NCI-H526 (cell line): ENCODE measurements at regions not wholly inside any gene's neighbourhood (a gene's known extent, or its start where the extent isn't known, plus 50 kb on each side); places are given as distances from the start of the nearest gene placed in this dataset.
"Not testable (repeated sequence)": the region's sequence is repeated elsewhere in the genome, so short reads cannot be mapped to it uniquely, and the experiment has no call there.

Source experiments
- DNase-seq, 2 experiments: peaks; one replicate each; lab custom pipeline; 2025; lab: John Stamatoyannopoulos, UW

DNA sequence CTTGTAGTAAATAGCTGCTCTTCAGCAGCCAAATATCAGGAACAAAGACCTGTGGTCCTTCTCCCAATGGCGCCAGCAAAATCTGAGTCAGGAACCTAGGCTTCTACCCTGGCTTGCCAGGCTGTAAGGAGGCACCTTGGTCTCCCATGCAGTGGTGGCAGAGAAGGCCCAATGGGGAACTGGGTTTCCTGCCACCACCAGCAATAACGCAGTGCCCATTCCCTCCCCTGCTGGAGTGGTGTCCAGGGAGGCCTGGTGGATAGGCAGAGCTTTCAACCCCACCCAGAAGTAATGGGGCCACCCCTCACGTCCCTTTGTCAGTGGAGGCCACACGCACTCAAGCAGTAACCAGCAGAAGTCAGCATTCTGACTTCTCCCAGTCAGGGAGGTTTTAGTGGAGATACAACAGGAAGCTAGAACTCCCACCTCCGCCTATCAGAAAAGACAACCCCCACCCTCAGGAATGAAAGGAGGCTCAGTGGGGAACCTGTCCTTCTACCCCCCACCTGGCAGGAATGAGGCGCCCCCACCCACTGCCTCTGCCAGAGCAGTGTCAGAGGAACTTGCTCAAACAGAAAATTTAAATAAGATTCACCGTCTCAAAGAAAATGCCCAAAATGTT lies 132.4 kb downstream of the COPS8 start:
- DNase-seq: no peak

DNA sequence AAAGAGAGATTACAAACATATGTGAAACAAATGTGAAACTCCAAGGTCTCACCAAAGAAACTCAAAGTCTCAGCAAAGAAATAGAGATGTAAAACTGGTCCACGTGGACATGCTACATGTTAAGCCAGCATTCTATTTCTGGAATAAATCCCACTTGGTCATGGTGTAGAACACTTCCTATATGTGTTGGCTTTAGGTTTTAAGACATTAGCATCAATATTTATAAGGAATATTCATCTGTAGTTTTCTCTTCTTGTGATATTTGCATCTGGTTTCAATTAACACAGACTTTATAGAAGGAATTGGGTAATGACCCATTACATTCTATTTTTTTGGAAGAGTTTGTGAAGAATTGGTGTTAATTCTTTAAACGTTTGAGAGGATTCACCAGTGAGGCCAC lies 133.1 kb downstream of the COPS8 start:
- DNase-seq: no peak

DNA sequence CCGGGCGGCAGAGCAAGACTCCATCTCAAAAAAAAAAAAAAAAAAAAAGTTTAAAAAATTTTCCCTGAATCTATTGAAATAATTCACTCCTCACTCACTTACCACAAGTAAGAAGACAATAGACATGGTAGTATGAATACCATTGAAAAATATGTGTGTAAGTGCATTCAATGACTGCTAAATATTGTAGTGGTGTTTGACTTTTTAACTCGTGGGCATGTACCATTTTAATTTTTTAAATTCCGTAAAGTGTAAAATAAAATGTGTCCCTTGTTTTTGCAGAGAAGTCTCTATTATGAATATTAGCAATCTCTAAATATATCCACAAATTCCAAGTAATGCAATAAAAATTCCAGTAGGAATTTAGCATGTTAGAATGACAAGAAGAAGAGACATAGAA lies 134.1 kb downstream of the COPS8 start:
- no peak for DNase-seq

DNA sequence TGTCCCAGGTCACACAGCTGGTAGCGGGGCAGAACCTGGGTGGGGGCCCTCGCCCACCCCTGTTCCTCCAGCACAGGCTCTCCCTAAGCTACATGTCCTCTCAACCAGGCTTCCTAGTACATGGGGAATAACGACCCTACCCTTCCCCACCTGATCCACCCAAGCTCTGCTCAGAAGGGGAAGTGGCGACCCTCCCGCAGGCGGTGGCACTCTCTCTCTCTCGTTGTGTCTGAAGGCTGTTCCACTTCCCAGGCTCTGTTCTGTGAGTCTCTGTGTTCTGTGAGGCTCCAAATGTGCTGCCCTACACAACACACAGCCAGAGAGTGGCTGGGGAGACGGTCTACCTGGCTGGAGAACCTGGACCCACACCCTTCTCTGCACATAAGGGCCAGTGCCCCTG lies 135.8 kb downstream of the COPS8 start:
- DNase-seq: no peak

DNA sequence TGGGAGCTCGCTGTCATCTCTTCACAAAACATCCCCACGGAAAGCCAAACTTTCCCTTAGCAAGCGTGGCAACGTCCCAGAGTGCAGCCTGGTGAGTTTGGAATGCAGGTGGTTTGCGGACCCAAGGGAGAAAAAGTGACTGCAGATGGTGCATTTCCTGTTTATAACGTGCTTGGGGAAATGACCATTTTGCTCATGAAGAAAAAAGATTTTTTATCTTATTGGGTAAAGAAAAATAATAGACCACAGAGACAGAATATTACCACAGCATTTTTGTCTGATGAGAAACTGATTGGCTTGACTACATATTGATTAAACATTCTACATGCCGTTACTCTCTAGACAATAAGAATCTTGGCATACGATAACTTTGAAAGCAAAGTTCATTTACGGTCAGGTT lies 136.5 kb downstream of the COPS8 start:
- DNase-seq: no peak

DNA sequence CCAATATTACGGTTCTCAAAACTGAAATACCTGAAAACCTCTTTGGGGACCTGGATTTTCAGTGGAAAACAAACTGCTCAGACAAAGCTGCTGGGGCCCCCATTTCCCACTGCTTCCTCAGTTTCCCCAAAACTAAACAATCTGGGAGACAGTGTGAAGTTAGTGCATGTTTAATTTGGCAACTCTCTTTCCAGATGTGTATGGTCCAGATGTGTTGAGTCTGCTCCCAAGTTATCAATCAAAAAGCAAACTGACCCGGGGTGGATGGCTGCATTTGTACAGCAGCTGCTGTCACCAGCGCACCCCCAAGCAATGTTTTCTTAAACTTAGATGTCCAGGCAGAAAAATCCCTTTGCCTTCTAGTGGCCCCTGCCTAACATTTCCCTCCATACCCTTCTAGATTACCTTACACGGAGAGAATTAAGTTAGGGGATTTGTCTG lies 136.9 kb downstream of the COPS8 start:
- DNase-seq: no peak

DNA sequence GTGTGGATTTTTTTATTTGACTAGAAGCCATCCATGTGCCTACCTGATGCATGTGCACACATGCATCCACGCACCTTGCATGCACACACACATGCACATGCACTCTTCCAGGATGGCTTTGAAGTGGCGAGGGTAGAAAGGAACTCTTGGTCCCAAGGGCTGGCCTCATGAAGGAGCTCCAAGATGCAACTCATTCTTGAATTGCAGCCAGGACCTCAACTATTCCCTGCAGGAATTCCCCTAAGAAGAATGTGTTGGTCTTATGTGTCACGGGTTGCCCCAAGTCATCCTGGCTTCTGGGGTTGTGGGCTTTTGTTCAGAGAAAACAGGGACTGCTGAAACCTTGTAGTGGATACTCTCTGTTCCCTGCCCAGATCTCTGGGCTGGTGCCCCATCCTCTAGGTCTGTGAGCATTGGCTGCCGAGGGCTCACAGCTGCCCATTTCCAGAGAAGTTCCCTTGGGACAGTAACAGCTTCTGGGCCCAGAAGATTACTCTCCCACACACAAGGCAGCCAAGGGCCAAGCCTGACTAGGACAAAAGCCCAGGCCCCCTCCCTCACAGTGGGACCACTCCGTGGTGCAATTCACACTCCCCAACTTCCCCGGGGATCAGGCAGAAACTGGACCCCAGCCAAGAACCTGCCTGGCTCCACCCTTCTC lies 137.6 kb downstream of the COPS8 start:
- DNase-seq: no peak

DNA sequence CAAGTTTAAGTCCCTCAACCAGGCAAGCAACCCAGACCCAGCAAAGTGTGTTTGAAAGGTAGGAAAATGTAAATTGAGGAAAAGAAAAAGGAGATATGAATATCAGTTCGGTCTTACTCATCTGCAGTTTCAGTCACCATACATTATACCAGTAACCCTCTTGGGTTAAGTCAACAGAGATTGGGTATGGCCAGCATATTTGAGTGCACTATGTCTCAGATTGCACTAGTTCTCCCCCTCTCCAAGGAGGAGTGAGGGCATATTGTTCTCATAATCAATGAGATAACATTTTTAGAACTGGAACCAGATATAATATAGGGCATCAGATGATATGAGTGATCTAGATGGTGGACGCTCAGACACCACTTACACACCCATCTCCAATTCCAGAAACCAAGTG lies 141.5 kb downstream of the COPS8 start:
- DNase-seq: no peak

DNA sequence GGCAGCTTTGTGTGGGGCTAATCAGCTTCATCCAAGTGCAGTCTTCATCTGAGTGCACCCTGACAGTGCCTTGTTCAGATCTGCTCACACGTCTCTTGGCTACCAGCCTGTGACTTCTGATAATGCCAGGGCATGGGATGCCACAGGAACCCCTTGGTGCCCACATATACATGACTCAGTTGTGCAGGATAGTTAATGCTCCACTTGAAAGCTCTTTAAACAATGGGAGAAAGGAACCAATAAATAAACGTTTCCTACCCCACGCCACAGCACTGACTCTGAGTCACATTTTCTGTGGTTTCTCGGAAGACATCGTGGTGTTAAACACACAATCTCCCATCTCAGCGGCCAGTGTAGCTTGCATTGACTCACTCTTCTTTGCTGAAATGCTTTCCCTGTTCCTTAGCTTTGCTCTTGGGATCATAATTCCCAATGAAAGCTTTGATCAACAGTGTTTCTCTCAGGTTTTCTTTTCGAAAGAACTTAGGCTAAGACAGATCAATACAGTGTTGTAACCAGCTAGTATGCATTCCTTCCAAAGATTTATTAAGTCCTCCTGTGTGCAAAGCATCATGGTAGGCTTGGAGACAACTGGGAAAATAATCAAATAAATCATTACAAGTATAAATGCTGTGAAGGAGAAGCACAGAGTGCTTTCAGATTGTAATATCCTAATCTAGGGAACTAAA lies 142.0 kb downstream of the COPS8 start:
- no peak for DNase-seq

DNA sequence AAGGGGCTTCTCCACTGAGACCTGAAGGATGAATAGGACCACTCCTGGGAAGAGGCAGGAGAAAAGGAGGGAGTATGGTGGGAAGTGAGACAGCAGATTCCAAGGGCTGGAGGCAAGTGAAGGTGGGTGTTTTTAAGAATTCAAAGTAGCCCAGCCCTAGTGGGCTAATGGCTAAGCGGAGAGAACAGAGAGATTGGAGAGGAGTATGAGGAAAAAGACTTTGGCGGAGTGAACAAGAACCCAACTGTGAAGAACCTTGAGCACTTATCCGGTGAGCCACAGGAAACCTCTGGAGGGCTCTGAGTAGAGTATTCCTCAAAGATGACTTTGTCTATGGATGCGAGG lies 142.6 kb downstream of the COPS8 start:
- no peak for DNase-seq

DNA sequence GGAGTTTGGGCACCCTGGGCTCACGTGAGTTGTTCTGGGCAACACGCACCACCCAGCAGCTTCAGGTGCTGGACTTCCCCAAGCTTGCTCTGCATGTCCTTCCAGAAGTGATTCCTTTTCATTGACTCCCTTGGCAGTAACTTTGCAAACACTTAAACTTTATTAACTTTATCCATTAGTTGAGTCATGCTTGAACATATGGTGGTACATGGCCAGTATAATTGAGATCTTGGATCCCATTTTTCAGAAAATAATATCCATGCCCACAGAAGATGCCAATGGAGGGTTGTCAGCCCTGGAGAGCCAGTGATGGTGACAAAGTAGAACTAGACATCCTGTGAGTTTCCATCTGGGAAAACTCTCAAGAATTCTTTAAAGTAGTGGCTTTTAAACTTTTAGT lies 144.2 kb downstream of the COPS8 start:
- no peak for DNase-seq

DNA sequence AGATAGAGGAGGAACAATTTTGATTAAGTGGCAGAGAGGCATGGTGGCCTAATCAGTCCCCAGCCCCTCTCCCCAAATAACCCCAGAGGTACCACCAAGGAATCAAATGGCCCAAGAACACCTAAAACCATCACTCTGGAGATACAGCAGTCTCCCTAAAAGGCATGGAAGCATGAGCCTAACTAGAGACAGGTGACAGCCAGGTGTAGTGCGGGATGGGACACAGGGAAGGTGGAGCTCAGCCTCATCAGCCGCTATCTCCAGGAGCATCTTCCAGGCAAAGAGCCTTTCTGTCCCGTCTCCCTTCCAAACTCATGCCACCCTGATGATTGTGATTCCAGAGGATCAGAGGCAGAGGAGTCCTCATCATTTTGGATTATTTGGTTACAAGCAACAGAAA lies 144.7 kb downstream of the COPS8 start:
- DNase-seq: no peak

DNA sequence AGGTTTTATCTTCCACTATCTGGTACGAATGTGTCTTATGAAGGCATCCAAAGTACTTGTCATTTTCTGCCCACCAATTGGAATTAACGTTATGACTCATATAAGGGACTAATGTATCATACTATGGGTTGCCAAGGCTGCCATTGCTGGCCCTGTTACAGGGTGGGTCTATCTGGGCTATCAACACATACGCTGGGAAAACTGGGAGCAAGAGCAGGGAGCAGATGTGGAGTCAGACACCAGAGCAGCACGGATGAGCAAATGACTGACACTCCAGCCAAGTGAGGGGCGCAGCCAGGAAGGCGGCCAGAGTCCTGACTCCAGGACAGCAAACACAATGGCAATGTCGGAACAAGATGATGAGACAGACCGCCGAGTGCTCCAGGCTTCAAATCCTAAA lies 145.9 kb downstream of the COPS8 start:
- DNase-seq: no peak

DNA sequence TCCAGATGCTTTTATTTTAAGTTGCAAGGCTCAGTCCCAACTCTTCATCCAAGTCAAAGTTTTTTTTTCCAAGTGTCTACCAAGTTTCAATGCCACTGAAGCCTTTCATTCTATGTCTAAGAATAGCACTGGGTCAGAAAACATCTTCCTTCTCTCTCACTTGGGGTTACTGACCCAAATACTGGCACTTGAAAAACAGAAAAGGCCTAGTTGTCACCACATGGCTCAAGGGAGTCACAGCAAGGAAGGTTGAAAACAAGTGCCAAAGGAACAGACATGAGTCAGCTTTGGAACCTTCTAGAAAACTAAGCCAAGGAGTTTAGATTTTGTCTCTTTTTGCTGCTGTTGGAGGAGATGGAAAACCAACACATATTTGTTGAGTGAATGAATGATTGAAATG lies 146.5 kb downstream of the COPS8 start:
- no peak for DNase-seq

DNA sequence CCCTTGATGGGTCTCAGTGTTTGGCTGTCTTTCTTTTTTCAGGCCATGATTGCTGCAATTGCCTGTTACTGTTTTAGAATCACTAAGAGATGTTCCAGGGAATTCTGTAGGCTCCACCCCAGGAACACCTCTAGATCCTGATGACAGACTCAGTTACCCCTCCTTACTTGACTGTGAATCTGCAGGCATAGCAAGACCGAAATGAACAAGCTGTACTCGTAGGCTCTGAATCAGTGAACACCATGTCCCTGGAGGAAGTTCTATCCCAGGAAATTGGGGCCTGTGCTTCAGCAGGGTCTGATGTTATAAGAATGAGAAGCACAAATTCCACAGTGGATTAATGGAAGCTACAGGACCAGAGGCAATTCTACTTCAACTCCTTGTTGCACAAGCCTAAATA lies 148.6 kb downstream of the COPS8 start:
- DNase-seq: no peak

DNA sequence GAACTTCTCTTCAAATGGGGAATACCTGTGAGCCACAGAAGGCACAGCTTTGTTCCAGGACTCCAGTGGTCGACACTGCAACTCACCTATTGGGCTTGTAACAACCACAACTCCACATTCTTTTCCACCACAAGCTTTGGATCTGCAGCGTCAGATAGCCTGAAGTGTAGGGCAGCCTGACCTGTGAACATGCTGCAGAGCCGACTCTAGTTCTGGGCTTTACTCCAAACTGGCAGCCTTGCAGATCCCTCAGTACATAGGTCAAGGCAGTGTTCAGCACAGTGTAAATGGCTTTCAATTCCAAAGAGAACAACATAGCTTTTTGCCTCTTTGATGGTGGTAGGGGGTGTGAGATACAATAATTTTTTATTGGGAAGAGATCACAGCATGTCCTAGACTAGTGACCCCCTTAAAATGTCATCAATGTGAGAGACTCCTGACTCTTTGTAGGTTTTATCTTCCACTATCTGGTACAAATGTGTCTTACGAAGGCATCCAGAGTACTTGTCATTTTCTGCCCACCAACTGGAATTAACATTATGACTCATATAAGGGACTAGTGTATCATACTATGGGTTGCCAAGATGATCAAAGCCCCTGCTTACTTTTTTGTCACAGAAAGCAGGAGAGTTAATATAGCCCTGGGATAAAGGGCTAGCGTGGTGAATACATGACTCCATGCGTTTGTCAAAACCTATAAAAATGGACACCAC lies 149.8 kb downstream of the COPS8 start:
- no peak for DNase-seq

DNA sequence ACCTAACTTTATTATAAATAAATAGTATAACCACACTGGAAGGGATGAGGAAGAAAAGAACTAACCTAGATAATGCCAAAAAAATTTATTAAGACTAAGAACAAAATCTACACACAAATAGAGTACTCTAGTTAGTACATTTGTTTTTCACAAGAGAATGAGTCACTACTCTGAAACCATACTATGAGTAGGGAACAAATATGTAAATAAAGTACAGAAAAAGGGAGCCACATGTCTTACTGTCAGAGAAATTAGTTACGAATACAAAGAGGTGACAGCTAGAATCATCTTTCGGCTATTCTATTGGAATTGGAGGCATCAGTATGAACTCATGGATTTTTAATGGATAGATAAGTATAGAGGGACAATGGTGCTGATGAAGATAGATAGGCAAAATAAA lies 150.5 kb downstream of the COPS8 start:
- no peak for DNase-seq

DNA sequence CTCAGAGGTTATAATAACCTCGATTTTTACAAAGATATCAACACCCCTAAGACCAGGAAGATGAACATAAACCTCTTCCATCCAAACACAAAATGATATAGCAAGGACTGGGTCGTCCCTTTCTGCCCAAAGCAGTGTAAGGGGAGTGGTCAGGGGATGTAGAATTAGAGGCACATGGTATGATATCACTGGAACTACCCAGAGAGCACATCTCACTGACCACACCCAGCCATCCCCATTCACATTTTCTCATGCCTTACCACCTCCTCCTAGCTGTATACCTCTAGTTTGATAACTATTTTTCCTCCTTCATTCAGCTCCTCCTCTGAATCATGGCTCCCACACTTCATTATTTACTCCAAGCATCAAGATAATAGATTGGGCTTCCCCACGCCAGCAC lies 152.6 kb downstream of the COPS8 start:
- no peak for DNase-seq

DNA sequence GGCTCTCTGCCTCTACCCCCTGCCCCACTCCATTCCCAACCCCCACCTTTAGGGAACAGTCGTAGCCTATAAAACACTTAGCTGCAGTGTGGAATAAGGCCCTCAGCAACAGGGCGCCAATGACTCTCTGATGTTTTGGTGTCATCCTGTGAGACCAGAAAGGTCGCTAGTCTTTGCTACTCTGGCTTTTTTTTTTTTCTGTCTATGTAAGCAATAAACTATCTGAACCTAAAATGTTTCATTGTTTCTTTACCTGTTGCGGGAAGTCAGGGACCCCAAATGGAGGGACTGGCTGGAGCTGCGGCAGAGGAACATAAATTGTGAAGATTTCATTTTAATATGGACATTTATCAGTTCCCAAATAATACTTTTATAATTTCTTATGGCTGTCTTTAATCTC lies 154.6 kb downstream of the COPS8 start:
- no peak for DNase-seq

DNA sequence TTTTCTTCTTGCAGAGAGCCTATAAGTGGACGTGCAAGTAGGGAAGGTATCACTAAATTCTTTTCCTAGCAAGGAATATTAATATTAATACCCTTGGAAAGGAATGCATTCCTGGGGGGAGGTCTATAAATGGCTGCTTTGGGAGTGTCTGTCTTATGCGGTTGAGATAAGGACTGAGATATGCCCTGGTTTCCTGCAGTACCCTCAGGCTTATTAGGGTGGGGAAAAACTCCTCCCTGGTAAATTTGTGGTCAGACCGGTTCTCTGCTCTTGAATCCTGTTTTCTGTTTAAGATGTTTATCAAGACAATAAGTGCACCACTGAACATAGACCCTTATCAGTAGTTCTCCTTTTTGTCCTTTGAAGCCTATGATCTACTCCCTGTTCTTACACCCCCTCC lies 155.2 kb downstream of the COPS8 start:
- DNase-seq: not testable (repeated sequence)

DNA sequence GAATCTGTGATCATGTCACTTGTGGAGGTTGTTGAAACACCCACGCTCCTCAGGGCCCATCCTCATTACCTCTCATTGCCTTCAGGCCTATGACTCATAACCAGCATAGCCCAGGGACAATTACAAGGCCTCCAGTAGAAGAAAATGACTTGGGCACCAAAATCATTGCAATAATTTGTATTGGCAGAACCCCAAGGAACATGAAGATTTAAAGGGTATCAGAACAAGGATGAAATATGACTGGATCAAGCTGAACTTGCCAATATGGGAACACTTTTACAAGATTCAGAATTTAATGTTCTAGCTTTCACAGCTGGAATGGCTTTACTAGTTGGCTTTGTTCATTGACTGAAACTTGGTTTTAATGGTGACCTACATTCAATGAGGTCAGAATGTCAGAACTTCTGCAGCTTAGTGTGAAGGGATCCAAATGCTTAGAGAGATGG lies 156.4 kb downstream of the COPS8 start:
- DNase-seq: no peak

DNA sequence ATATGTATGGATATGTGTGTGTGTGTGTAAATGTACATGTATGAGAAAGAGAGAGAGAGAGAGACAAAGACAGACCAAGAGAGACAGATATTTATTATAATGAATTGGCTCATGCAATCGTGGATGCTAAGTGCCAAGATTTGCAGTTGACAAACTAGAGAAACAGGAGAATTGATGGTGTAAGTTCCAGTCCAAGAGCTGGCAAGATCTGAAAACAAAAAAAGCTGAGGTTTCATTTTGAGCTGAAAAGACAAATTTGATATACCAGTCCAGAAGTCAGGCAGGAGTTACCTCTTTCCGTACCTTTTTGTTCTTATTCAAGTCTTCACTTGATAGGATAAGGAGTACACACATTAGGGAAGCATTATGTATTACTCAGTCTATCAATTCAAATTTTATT lies 157.8 kb downstream of the COPS8 start:
- no peak for DNase-seq

DNA sequence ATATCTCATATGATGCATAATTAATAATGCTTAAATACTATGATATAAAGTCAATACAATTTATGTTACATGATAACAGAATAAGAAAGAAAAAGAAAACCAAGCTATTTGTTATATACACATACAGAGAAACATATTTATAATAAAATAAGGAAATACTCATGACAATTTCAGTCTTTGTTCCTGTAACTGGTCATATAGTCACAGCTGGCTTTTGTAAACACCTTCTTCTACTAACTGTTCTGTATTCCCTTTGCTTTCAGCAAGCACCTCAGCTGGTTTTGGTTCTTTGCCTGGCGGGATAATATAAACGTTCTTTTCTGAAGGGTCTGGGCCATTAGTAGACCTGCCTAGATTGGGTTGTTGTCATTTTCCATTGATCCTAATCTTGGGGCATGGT lies 158.5 kb downstream of the COPS8 start:
- no peak for DNase-seq
